Mesenchymal stem cell (in vitro differentiated cells and primary cell): ENCODE measurements at regions not wholly inside any gene's neighbourhood (a gene's known extent, or its start where the extent isn't known, plus 50 kb on each side); places are given as distances from the start of the nearest gene placed in this dataset.

Source experiments
- DNase-seq: peaks from one replicate; pipeline ENCODE4 v3.0.0-alpha.2; 2013
- H2AFZ ChIP-seq: one replicate; pipeline ENCODE4 v1.6.1; 2013; ENCODE audit warnings: low read depth, mild to moderate bottlenecking, control low read depth, inconsistent platforms, low read length, moderate library complexity
- H2AK5ac ChIP-seq: 2 replicates; pipeline ENCODE4 v1.6.1; 2013; ENCODE audit warnings: low read length, moderate library complexity, mild to moderate bottlenecking, inconsistent platforms; ENCODE audit not compliant: severe bottlenecking
- H2BK120ac ChIP-seq: one replicate; pipeline ENCODE4 v1.6.1; 2013; ENCODE audit warnings: low read depth, mild to moderate bottlenecking, inconsistent platforms, low read length, moderate library complexity
- H2BK12ac ChIP-seq, 2 experiments: one replicate each; pipeline ENCODE4 v1.6.1; 2013; ENCODE audit warnings: inconsistent platforms in 2 of 2, low read length in 2 of 2, mild to moderate bottlenecking in 2 of 2, moderate library complexity in 2 of 2, control low read depth in 1 of 2
- H2BK15ac ChIP-seq: one replicate; pipeline ENCODE4 v1.6.1; 2013; ENCODE audit warnings: mild to moderate bottlenecking, low read depth, inconsistent platforms; ENCODE audit not compliant: poor library complexity, severe bottlenecking
- H2BK5ac ChIP-seq: 2 replicates; pipeline ENCODE4 v1.6.1; 2013; ENCODE audit warnings: low read depth, mild to moderate bottlenecking, low read length, control low read depth, inconsistent platforms; ENCODE audit not compliant: poor library complexity, severe bottlenecking
- H3K14ac ChIP-seq, 2 experiments: one replicate each; pipeline ENCODE4 v1.6.1; 2013; ENCODE audit warnings: inconsistent platforms in 2 of 2, low read length in 2 of 2, control low read depth in 1 of 2, mild to moderate bottlenecking in 1 of 2, moderate library complexity in 1 of 2
- H3K18ac ChIP-seq, 2 experiments: one replicate each; pipeline ENCODE4 v1.6.1; 2013; ENCODE audit warnings: inconsistent platforms in 2 of 2, low read length in 2 of 2, control low read depth in 1 of 2, low read depth in 1 of 2, mild to moderate bottlenecking in 1 of 2
- H3K23ac ChIP-seq, 2 experiments: one replicate each; pipeline ENCODE4 v1.6.1; 2013; ENCODE audit warnings: inconsistent platforms in 2 of 2, low read length in 2 of 2, mild to moderate bottlenecking in 2 of 2, moderate library complexity in 2 of 2, control low read depth in 1 of 2
- H3K27ac ChIP-seq: 2 replicates; pipeline ENCODE4 v1.5.1; 2013; ENCODE audit warnings: mild to moderate bottlenecking, moderate library complexity, low read length, control low read depth, inconsistent platforms; ENCODE audit not compliant: poor library complexity, severe bottlenecking
- H3K27me3 ChIP-seq, 2 experiments: 2 replicates each; pipeline versions ENCODE4 v1.6.1 to v1.7.0; 2013; ENCODE audit warnings: low read length in 2 of 2, mild to moderate bottlenecking in 2 of 2, moderate library complexity in 2 of 2, control low read depth in 1 of 2, inconsistent platforms in 1 of 2; ENCODE audit not compliant: control insufficient read depth in 1 of 2, insufficient read depth in 1 of 2
- H3K36me3 ChIP-seq, 2 experiments: 2 replicates each; pipeline versions ENCODE4 v1.6.1 to v1.7.0; 2013; ENCODE audit warnings: low read length in 2 of 2, control low read depth in 1 of 2, inconsistent platforms in 1 of 2, low read depth in 1 of 2, mild to moderate bottlenecking in 1 of 2; ENCODE audit not compliant: insufficient read depth in 2 of 2, control insufficient read depth in 1 of 2
- H3K4ac ChIP-seq, 2 experiments: one replicate each; pipeline ENCODE4 v1.6.1; 2013; ENCODE audit warnings: inconsistent platforms in 2 of 2, low read length in 2 of 2, mild to moderate bottlenecking in 2 of 2, moderate library complexity in 2 of 2, control low read depth in 1 of 2, low read depth in 1 of 2
- H3K4me1 ChIP-seq: 2 replicates; pipeline ENCODE4 v1.6.1; 2013; ENCODE audit warnings: low read depth, low read length, control low read depth; ENCODE audit not compliant: control insufficient read depth, insufficient read depth
- H3K4me2 ChIP-seq: 2 replicates; pipeline ENCODE4 v1.6.1; 2013; ENCODE audit warnings: low read length, mild to moderate bottlenecking, inconsistent platforms; ENCODE audit not compliant: poor library complexity, severe bottlenecking
- H3K4me3 ChIP-seq, 2 experiments: 2 replicates each; pipeline versions ENCODE4 v1.5.1 to v1.7.0; 2013; ENCODE audit warnings: low read length in 2 of 2, mild to moderate bottlenecking in 2 of 2, control low read depth in 1 of 2, low read depth in 1 of 2; ENCODE audit not compliant: insufficient read depth in 1 of 2
- H3K79me1 ChIP-seq: replicated peaks from 2 replicates; pipeline ENCODE4 v1.6.1; 2013; ENCODE audit warnings: mild to moderate bottlenecking, control low read depth, low read length, inconsistent platforms; ENCODE audit not compliant: poor library complexity, severe bottlenecking
- H3K9ac ChIP-seq: 2 replicates; pipeline ENCODE4 v1.7.0; 2013; ENCODE audit warnings: mild to moderate bottlenecking, low read length, moderate library complexity
- H3K9me3 ChIP-seq: 2 replicates; pipeline ENCODE4 v1.7.0; 2013; ENCODE audit warnings: mild to moderate bottlenecking, low read length; ENCODE audit not compliant: control insufficient read depth
- H4K8ac ChIP-seq: one replicate; pipeline ENCODE4 v1.6.1; 2013; ENCODE audit warnings: inconsistent platforms, mild to moderate bottlenecking, low read length, moderate library complexity
- H4K91ac ChIP-seq: one replicate; pipeline ENCODE4 v1.6.1; 2013; ENCODE audit warnings: mild to moderate bottlenecking, low read length, inconsistent platforms
- WGBS: methylation state at CpG from one replicate; pipeline ENCODE4 v1.1.7; 2013; ENCODE audit warnings: mixed read lengths; 5-methylcytosine and 5-hydroxymethylcytosine counted together

DNA sequence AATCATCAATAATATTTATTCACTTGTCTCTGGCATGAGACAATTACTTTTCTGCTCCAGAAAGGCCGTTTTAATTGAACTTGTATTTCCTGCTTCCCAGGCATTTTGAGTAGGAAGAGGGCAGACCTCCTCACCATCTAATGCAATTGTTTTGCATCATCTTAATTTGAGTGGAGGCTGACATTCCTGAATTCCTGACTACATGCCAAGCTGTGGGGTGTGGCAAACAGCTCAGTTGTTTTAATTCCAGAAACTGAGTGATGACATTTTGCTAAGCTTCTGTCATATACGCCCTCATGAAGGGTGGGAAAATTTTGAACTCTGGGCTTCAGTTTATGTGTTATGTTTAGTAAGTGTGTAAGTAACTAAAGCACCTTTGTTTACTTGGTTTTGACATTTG is 125.4 kb upstream of the USP25 start:
- no peak overlapping the region for H3K9ac ChIP-seq
- no peak overlapping the region for H3K4ac ChIP-seq
- H4K8ac ChIP-seq: no peak overlapping the region
- H3K4me1 ChIP-seq: no peaks in the 10 kb centered on the region
- H4K91ac ChIP-seq: no peak overlapping the region
- H2BK5ac ChIP-seq: no peak overlapping the region
- 37% methylated on average over 2 of the region's 2 CpGs for WGBS
- no peak overlapping the region for H2BK12ac ChIP-seq
- H3K27me3 ChIP-seq: no peaks in the 10 kb centered on the region
- no peak overlapping the region for H2AFZ ChIP-seq
- H3K18ac ChIP-seq: no peak overlapping the region
- no peak overlapping the region for H2AK5ac ChIP-seq
- H3K9me3 ChIP-seq: no peaks in the 10 kb centered on the region
- H2BK120ac ChIP-seq: no peak overlapping the region
- no peak overlapping the region for H3K4me2 ChIP-seq
- H3K36me3 ChIP-seq: no peaks in the 10 kb centered on the region
- H3K23ac ChIP-seq: no peak overlapping the region
- H3K14ac ChIP-seq: no peak overlapping the region
- no peak overlapping the region for H3K4me3 ChIP-seq
- H3K27ac ChIP-seq: no peak overlapping the region
- DNase-seq: peak; percentile 5
- H3K79me1 ChIP-seq: no peaks in the 10 kb centered on the region
- H2BK15ac ChIP-seq: no peak overlapping the region

DNA sequence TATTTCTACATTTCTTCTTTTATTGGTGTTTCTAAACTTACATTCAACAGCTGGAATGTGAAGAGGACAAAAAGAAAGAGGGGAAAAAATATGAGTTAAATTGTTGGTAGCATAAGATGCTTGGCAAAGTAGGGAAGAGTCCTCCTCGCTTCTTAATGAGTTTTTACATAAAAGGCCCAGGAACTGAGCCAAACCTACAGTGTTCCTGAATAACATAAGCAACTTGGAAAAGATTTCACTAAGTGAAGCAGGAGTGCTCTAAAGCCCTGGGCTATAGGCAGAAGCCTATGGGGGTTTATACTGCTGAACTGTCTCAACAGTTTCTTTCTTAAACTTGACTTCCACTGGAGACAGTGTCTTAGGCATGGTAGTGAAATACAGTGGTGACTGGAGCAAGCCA is 115.0 kb upstream of the USP25 start:
- H3K18ac ChIP-seq: no peak overlapping the region
- no peak overlapping the region for H2BK15ac ChIP-seq
- H2AK5ac ChIP-seq: no peak overlapping the region
- H3K4me1 ChIP-seq: no peaks in the 10 kb centered on the region
- no peak overlapping the region for H3K27ac ChIP-seq
- no peaks in the 10 kb centered on the region for H3K79me1 ChIP-seq
- no peak overlapping the region for H3K23ac ChIP-seq
- 100% methylated on average over 1 of the region's 1 CpG for whole genome bisulfite sequencing
- no peak overlapping the region for H2AFZ ChIP-seq
- no peak overlapping the region for H2BK120ac ChIP-seq
- H3K36me3 ChIP-seq: no peaks in the 10 kb centered on the region
- no peak overlapping the region for H3K14ac ChIP-seq
- no peak overlapping the region for H2BK12ac ChIP-seq
- no peak overlapping the region for H3K4ac ChIP-seq
- no peak overlapping the region for H3K4me2 ChIP-seq
- H3K4me3 ChIP-seq: no peak overlapping the region
- H4K8ac ChIP-seq: no peak overlapping the region
- H4K91ac ChIP-seq: no peak overlapping the region
- no peaks in the 10 kb centered on the region for H3K27me3 ChIP-seq
- H3K9ac ChIP-seq: no peak overlapping the region
- no peak for DNase-seq
- no peak overlapping the region for H2BK5ac ChIP-seq
- no peaks in the 10 kb centered on the region for H3K9me3 ChIP-seq

DNA sequence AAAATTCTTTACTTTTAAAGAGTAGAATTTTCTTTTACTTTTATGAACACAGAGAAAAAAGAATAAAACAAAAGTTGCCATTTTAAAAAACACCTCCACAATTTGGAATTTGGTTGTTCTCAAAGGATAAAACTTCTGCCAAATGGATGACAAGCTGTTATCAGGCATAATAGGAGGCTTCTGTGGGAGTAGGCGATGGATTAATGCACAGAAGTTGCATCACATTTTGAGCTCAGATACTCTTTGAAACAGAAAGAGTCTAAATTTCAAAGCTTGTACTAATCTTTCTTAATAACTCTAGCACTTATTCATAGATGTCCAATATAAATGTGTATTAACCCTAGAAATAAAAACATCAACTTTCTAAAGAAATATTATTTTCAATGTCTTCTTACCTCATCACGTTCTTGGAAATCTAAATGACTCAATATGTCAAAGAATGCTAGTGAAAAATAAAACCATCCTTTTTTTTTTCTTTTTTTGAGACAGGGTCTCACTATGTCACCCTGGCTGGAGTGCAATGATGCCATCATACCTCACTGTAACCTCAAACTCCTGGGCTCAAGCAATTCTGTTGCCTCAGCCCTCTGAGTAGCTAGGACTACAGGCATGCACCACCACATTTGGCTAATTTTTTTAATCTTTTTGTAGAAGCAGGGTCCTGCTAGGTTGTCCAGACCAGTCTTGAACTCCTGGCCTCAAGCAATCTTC is 112.8 kb upstream of the USP25 start:
- Histone ChIP-seq H3K27me3 (no peaks in the 10 kb centered on the region), H3K27ac (no peak overlapping the region), H3K23ac (no peak overlapping the region), H2AK5ac (no peak overlapping the region), H2BK15ac (no peak overlapping the region), H2BK5ac (no peak overlapping the region), H3K4me1 (no peaks in the 10 kb centered on the region), H2BK12ac (no peak overlapping the region), H4K8ac (no peak overlapping the region), H3K36me3 (no peaks in the 10 kb centered on the region), H3K9me3 (no peaks in the 10 kb centered on the region), H3K4me3 (no peak overlapping the region), H3K14ac (no peak overlapping the region), H3K4me2 (no peak overlapping the region), H3K79me1 (no peaks in the 10 kb centered on the region), H3K18ac (no peak overlapping the region), H3K9ac (no peak overlapping the region), H3K4ac (peak overlapping the region in 1 of 2 experiments; percentile 47), H2BK120ac (no peak overlapping the region), H2AFZ (no peak overlapping the region), H4K91ac (no peak overlapping the region)
- WGBS: 100% methylated on average over 1 of the region's 2 CpGs
- peak; percentile 24 for DNase-seq

DNA sequence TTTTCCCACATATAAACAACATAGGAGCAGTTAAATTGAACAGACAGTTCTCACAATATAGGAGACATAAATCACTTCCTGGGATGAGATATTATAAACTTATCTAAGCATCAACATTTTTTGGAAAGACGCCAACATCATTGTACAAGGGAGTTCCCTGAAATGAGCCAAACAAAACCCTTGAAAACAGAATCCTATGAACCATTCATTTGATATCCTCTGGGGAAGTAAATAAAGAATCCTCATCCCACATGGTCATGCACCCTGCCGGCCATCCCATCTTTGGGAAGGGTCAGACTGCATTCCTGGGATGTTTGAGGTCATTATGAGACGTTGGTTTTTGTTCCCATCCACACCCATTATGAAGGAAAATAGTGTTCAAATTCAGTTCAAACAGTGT is 111.8 kb upstream of the USP25 start:
- Histone ChIP-seq H3K14ac (no peak overlapping the region), H2BK15ac (no peak overlapping the region), H3K9ac (no peak overlapping the region), H3K27me3 (no peaks in the 10 kb centered on the region), H3K23ac (no peak overlapping the region), H3K4me1 (no peaks in the 10 kb centered on the region), H2AFZ (no peak overlapping the region), H3K27ac (no peak overlapping the region), H2BK120ac (no peak overlapping the region), H2BK12ac (no peak overlapping the region), H2AK5ac (no peak overlapping the region), H3K79me1 (no peaks in the 10 kb centered on the region), H3K4me2 (no peak overlapping the region), H3K4ac (no peak overlapping the region), H3K4me3 (no peak overlapping the region), H3K18ac (no peak overlapping the region), H3K36me3 (no peaks in the 10 kb centered on the region), H4K8ac (no peak overlapping the region), H4K91ac (no peak overlapping the region), H3K9me3 (no peaks in the 10 kb centered on the region), H2BK5ac (no peak overlapping the region)
- peak; percentile 54 for DNase-seq
- WGBS: 20% methylated on average over 3 of the region's 3 CpGs
